Mesenchymal stem cell (in vitro differentiated cells and primary cell): ENCODE measurements at regions not wholly inside any gene's neighbourhood (a gene's known extent, or its start where the extent isn't known, plus 50 kb on each side); places are given as distances from the start of the nearest gene placed in this dataset.

Experiments
- DNase-seq: peaks from one replicate; pipeline ENCODE4 v3.0.0-alpha.2; 2013
- H2AFZ ChIP-seq: one replicate; pipeline ENCODE4 v1.6.1; 2013; ENCODE audit warnings: low read depth, mild to moderate bottlenecking, control low read depth, inconsistent platforms, low read length, moderate library complexity
- H2AK5ac ChIP-seq: 2 replicates; pipeline ENCODE4 v1.6.1; 2013; ENCODE audit warnings: low read length, moderate library complexity, mild to moderate bottlenecking, inconsistent platforms; ENCODE audit not compliant: severe bottlenecking
- H2BK120ac ChIP-seq: one replicate; pipeline ENCODE4 v1.6.1; 2013; ENCODE audit warnings: low read depth, mild to moderate bottlenecking, inconsistent platforms, low read length, moderate library complexity
- H2BK12ac ChIP-seq, 2 experiments: one replicate each; pipeline ENCODE4 v1.6.1; 2013; ENCODE audit warnings: inconsistent platforms in 2 of 2, low read length in 2 of 2, mild to moderate bottlenecking in 2 of 2, moderate library complexity in 2 of 2, control low read depth in 1 of 2
- H2BK15ac ChIP-seq: one replicate; pipeline ENCODE4 v1.6.1; 2013; ENCODE audit warnings: mild to moderate bottlenecking, low read depth, inconsistent platforms; ENCODE audit not compliant: poor library complexity, severe bottlenecking
- H2BK5ac ChIP-seq: 2 replicates; pipeline ENCODE4 v1.6.1; 2013; ENCODE audit warnings: low read depth, mild to moderate bottlenecking, low read length, control low read depth, inconsistent platforms; ENCODE audit not compliant: poor library complexity, severe bottlenecking
- H3K14ac ChIP-seq, 2 experiments: one replicate each; pipeline ENCODE4 v1.6.1; 2013; ENCODE audit warnings: inconsistent platforms in 2 of 2, low read length in 2 of 2, control low read depth in 1 of 2, mild to moderate bottlenecking in 1 of 2, moderate library complexity in 1 of 2
- H3K18ac ChIP-seq, 2 experiments: one replicate each; pipeline ENCODE4 v1.6.1; 2013; ENCODE audit warnings: inconsistent platforms in 2 of 2, low read length in 2 of 2, control low read depth in 1 of 2, low read depth in 1 of 2, mild to moderate bottlenecking in 1 of 2
- H3K23ac ChIP-seq, 2 experiments: one replicate each; pipeline ENCODE4 v1.6.1; 2013; ENCODE audit warnings: inconsistent platforms in 2 of 2, low read length in 2 of 2, mild to moderate bottlenecking in 2 of 2, moderate library complexity in 2 of 2, control low read depth in 1 of 2
- H3K27ac ChIP-seq: 2 replicates; pipeline ENCODE4 v1.5.1; 2013; ENCODE audit warnings: mild to moderate bottlenecking, moderate library complexity, low read length, control low read depth, inconsistent platforms; ENCODE audit not compliant: poor library complexity, severe bottlenecking
- H3K27me3 ChIP-seq, 2 experiments: 2 replicates each; pipeline versions ENCODE4 v1.6.1 to v1.7.0; 2013; ENCODE audit warnings: low read length in 2 of 2, mild to moderate bottlenecking in 2 of 2, moderate library complexity in 2 of 2, control low read depth in 1 of 2, inconsistent platforms in 1 of 2; ENCODE audit not compliant: control insufficient read depth in 1 of 2, insufficient read depth in 1 of 2
- H3K36me3 ChIP-seq, 2 experiments: 2 replicates each; pipeline versions ENCODE4 v1.6.1 to v1.7.0; 2013; ENCODE audit warnings: low read length in 2 of 2, control low read depth in 1 of 2, inconsistent platforms in 1 of 2, low read depth in 1 of 2, mild to moderate bottlenecking in 1 of 2; ENCODE audit not compliant: insufficient read depth in 2 of 2, control insufficient read depth in 1 of 2
- H3K4ac ChIP-seq, 2 experiments: one replicate each; pipeline ENCODE4 v1.6.1; 2013; ENCODE audit warnings: inconsistent platforms in 2 of 2, low read length in 2 of 2, mild to moderate bottlenecking in 2 of 2, moderate library complexity in 2 of 2, control low read depth in 1 of 2, low read depth in 1 of 2
- H3K4me1 ChIP-seq: 2 replicates; pipeline ENCODE4 v1.6.1; 2013; ENCODE audit warnings: low read depth, low read length, control low read depth; ENCODE audit not compliant: control insufficient read depth, insufficient read depth
- H3K4me2 ChIP-seq: 2 replicates; pipeline ENCODE4 v1.6.1; 2013; ENCODE audit warnings: low read length, mild to moderate bottlenecking, inconsistent platforms; ENCODE audit not compliant: poor library complexity, severe bottlenecking
- H3K4me3 ChIP-seq, 2 experiments: 2 replicates each; pipeline versions ENCODE4 v1.5.1 to v1.7.0; 2013; ENCODE audit warnings: low read length in 2 of 2, mild to moderate bottlenecking in 2 of 2, control low read depth in 1 of 2, low read depth in 1 of 2; ENCODE audit not compliant: insufficient read depth in 1 of 2
- H3K79me1 ChIP-seq: replicated peaks from 2 replicates; pipeline ENCODE4 v1.6.1; 2013; ENCODE audit warnings: mild to moderate bottlenecking, control low read depth, low read length, inconsistent platforms; ENCODE audit not compliant: poor library complexity, severe bottlenecking
- H3K9ac ChIP-seq: 2 replicates; pipeline ENCODE4 v1.7.0; 2013; ENCODE audit warnings: mild to moderate bottlenecking, low read length, moderate library complexity
- H3K9me3 ChIP-seq: 2 replicates; pipeline ENCODE4 v1.7.0; 2013; ENCODE audit warnings: mild to moderate bottlenecking, low read length; ENCODE audit not compliant: control insufficient read depth
- H4K8ac ChIP-seq: one replicate; pipeline ENCODE4 v1.6.1; 2013; ENCODE audit warnings: inconsistent platforms, mild to moderate bottlenecking, low read length, moderate library complexity
- H4K91ac ChIP-seq: one replicate; pipeline ENCODE4 v1.6.1; 2013; ENCODE audit warnings: mild to moderate bottlenecking, low read length, inconsistent platforms
- WGBS: methylation state at CpG from one replicate; pipeline ENCODE4 v1.1.7; 2013; ENCODE audit warnings: mixed read lengths; 5-methylcytosine and 5-hydroxymethylcytosine counted together

- no peaks in the 10 kb centered on the region for H3K36me3 ChIP-seq
- 65% methylated on average over 5 of the region's 6 CpGs for WGBS
These were observed 388.0 kb downstream of the VRK1 start for GRCh38 chr14:97185186-97185585.

GRCh38 chr14:97187916-97188315 is 390.7 kb downstream of the VRK1 start:
- Histone ChIP-seq H3K4me1 (no peaks in the 10 kb centered on the region), H3K79me1 (no peaks in the 10 kb centered on the region), H2BK12ac (no peak overlapping the region), H3K4ac (no peak overlapping the region), H3K27me3 (peaks cover 0 to 15% of the 10 kb centered on the region in 2 experiments), H3K9ac (no peak overlapping the region), H2AFZ (no peak overlapping the region), H3K4me2 (no peak overlapping the region), H3K36me3 (no peaks in the 10 kb centered on the region), H2BK120ac (no peak overlapping the region), H3K18ac (no peak overlapping the region), H2BK15ac (no peak overlapping the region), H3K9me3 (no peaks in the 10 kb centered on the region), H4K8ac (no peak overlapping the region), H3K27ac (no peak overlapping the region), H3K4me3 (no peak overlapping the region), H3K14ac (no peak overlapping the region), H2AK5ac (no peak overlapping the region), H3K23ac (no peak overlapping the region), H4K91ac (no peak overlapping the region), H2BK5ac (no peak overlapping the region)
- no peak for DNase-seq
- WGBS = 26% methylated on average over 1 of the region's 2 CpGs

More at GRCh38 chr14:97185186-97185585, 388.0 kb downstream of the VRK1 start:
- no peak overlapping the region for H2AFZ ChIP-seq
- no peak overlapping the region for H3K27ac ChIP-seq
- no peaks in the 10 kb centered on the region for H3K9me3 ChIP-seq
- no peaks in the 10 kb centered on the region for H3K79me1 ChIP-seq
- H3K4me2 ChIP-seq = no peak overlapping the region
- H3K4me1 ChIP-seq = no peaks in the 10 kb centered on the region
- no peak for DNase-seq
- H3K4me3 ChIP-seq = no peak overlapping the region
- H2BK12ac ChIP-seq = no peak overlapping the region
- no peak overlapping the region for H3K4ac ChIP-seq
- no peak overlapping the region for H4K8ac ChIP-seq
- H3K23ac ChIP-seq = no peak overlapping the region
- H2BK120ac ChIP-seq = no peak overlapping the region
- no peak overlapping the region for H3K18ac ChIP-seq
- no peak overlapping the region for H2AK5ac ChIP-seq
- H2BK15ac ChIP-seq = no peak overlapping the region
- no peak overlapping the region for H4K91ac ChIP-seq
- H2BK5ac ChIP-seq = no peak overlapping the region
- H3K9ac ChIP-seq = no peak overlapping the region
- H3K14ac ChIP-seq = no peak overlapping the region
- peaks cover 0 to 15% of the 10 kb centered on the region in 2 experiments for H3K27me3 ChIP-seq

GRCh38 chr14:97196336-97196735 is 399.2 kb downstream of the VRK1 start:
- no peaks in the 10 kb centered on the region for H3K4me1 ChIP-seq
- no peak overlapping the region for H3K4me2 ChIP-seq
- no peak overlapping the region for H3K4ac ChIP-seq
- no peak overlapping the region for H2AFZ ChIP-seq
- no peak overlapping the region for H4K8ac ChIP-seq
- no peak overlapping the region for H3K18ac ChIP-seq
- no peak overlapping the region for H3K27ac ChIP-seq
- no peaks in the 10 kb centered on the region for H3K27me3 ChIP-seq
- H2AK5ac ChIP-seq = no peak overlapping the region
- no peaks in the 10 kb centered on the region for H3K36me3 ChIP-seq
- WGBS = 75% methylated on average over 4 of the region's 4 CpGs
- H3K9ac ChIP-seq = no peak overlapping the region
- no peak overlapping the region for H2BK5ac ChIP-seq
- no peak overlapping the region for H2BK15ac ChIP-seq
- no peak overlapping the region for H2BK120ac ChIP-seq
- H3K9me3 ChIP-seq = no peaks in the 10 kb centered on the region
- no peak overlapping the region for H3K23ac ChIP-seq
- no peak overlapping the region for H3K14ac ChIP-seq
- H3K79me1 ChIP-seq = no peaks in the 10 kb centered on the region
- no peak overlapping the region for H2BK12ac ChIP-seq
- no peak overlapping the region for H4K91ac ChIP-seq
- no peak overlapping the region for H3K4me3 ChIP-seq
- DNase-seq = no peak

GRCh38 chr14:97198813-97199212 is 401.6 kb downstream of the VRK1 start:
- H3K23ac ChIP-seq = no peak overlapping the region
- no peak overlapping the region for H2BK5ac ChIP-seq
- no peak overlapping the region for H3K4ac ChIP-seq
- no peak overlapping the region for H3K27ac ChIP-seq
- H2AK5ac ChIP-seq = no peak overlapping the region
- H4K8ac ChIP-seq = no peak overlapping the region
- no peak overlapping the region for H2BK120ac ChIP-seq
- H4K91ac ChIP-seq = no peak overlapping the region
- H2BK12ac ChIP-seq = no peak overlapping the region
- H2BK15ac ChIP-seq = no peak overlapping the region
- DNase-seq = no peak
- H3K18ac ChIP-seq = no peak overlapping the region
- no peak overlapping the region for H3K4me3 ChIP-seq
- no peaks in the 10 kb centered on the region for H3K36me3 ChIP-seq
- H3K4me1 ChIP-seq = no peaks in the 10 kb centered on the region
- no peaks in the 10 kb centered on the region for H3K27me3 ChIP-seq
- no peak overlapping the region for H3K4me2 ChIP-seq
- H3K79me1 ChIP-seq = no peaks in the 10 kb centered on the region
- no peak overlapping the region for H3K14ac ChIP-seq
- H2AFZ ChIP-seq = no peak overlapping the region
- H3K9me3 ChIP-seq = no peaks in the 10 kb centered on the region
- no peak overlapping the region for H3K9ac ChIP-seq
